ENCODE measurements at regions not wholly inside any gene's neighbourhood (a gene's known extent, or its start where the extent isn't known, plus 50 kb on each side); places are given as distances from the start of the nearest gene placed in this dataset.

DNA sequence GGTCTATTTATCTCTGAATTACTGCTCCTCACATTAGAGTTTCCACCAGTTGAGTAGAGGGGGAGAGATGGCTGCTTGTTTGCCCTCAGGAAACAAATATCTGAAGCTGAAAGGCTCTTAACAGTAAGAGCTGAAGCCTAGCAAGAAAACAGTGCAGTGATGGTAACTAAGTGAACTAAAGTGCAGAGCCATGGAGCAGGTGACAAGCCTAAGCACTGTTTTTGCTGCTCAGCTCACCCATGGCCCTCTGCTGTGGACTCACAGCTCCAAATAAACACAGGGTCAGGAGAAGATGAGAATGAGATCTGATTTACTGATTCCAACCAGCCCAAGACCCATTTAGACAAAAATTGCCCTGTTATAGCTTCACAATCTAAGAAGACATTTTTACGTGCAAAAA, 118.4 kb downstream of the ETAA1 start:
- H3K4me3 ChIP-seq (ENCODE audit: low read depth, low read length): no peak overlapping the region
- no peak for DNase-seq (ENCODE audit: low read depth)
- TF ChIP-seq, protein P1, sequence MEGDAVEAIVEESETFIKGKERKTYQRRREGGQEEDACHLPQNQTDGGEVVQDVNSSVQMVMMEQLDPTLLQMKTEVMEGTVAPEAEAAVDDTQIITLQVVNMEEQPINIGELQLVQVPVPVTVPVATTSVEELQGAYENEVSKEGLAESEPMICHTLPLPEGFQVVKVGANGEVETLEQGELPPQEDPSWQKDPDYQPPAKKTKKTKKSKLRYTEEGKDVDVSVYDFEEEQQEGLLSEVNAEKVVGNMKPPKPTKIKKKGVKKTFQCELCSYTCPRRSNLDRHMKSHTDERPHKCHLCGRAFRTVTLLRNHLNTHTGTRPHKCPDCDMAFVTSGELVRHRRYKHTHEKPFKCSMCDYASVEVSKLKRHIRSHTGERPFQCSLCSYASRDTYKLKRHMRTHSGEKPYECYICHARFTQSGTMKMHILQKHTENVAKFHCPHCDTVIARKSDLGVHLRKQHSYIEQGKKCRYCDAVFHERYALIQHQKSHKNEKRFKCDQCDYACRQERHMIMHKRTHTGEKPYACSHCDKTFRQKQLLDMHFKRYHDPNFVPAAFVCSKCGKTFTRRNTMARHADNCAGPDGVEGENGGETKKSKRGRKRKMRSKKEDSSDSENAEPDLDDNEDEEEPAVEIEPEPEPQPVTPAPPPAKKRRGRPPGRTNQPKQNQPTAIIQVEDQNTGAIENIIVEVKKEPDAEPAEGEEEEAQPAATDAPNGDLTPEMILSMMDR (conservative IDR thresholded peaks at IDR 0.05; ENCODE audit: low read depth, low read length): no peak

DNA sequence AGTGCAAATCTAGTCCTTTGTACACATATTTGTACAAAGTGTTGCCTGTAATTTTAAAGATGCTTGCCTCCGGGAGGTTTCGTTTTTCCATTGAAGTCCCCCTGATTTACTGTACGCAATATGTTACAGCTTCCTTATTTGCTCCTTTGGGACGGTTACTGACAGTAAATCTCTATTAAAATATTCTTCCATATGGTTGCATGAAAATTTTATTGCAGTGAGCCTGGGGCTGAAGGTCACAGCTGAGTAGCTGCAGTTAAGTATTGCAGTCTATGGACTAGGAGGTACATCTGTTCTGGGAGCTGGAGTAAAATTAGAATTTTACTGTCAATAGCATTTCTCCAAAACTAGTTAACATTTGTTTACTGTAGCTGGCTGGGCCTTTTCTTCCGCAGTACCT, 119.2 kb downstream of the ETAA1 start:
- no peak overlapping the region for H3K4me3 ChIP-seq (ENCODE audit: low read depth, low read length)
- TF ChIP-seq, protein P1 (conservative IDR thresholded peaks at IDR 0.05; ENCODE audit: low read depth, low read length): no peak
- no peak for DNase-seq (ENCODE audit: low read depth)

DNA sequence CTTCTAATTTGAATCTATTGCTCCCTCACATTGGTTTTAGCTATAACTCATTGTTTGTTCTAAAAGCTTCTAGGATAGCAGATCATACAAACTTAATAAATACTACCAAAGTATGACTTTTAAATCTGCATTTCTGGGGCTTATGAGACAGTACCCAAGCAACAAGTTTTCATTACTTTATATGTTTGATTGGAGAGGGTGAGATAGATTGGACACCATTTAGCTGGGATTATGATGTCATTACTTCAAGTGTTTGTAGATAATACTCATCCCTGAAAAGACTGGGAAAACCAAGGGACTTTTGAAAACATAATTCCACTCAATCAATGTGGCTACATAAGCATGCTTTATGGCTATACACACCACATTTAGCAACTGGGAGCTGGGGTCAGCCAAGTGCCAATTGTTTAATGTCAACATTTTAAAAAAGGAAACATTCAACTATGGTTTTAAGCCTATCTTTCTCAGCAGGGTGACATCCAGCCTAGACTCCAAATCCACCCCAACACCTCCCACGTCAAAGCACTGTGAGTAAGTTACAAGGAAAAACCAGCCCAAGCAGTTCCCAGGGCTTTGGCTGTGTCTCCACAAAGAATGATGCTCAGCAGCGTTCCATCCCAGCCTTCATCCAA, 119.9 kb downstream of the ETAA1 start:
- H3K4me3 ChIP-seq (ENCODE audit: low read depth, low read length): no peak overlapping the region
- no peak for DNase-seq (ENCODE audit: low read depth)
- TF ChIP-seq, protein P1 (conservative IDR thresholded peaks at IDR 0.05; ENCODE audit: low read depth, low read length): no peak

DNA sequence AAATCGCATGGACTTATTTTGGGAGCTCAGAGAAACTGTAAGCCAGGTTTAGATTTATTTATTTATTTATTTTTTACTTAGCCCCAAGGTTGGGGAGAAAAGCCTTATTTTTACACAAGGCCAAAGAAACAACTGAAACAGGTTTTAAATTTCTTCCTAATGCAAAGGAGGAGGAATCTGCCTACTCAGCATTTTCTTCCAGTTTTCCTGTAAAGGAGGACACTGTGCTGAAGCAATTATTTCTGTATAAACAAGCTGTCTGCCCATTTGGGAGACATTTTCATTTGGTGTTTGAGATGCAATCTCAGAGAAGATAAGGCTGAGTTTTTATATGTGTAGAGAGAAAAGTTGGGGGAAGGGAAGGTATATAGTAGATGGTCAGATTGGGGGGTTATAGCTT, 125.0 kb downstream of the ETAA1 start:
- no peak overlapping the region for H3K4me3 ChIP-seq (ENCODE audit: low read depth, low read length)
- TF ChIP-seq, protein P1 (conservative IDR thresholded peaks at IDR 0.05; ENCODE audit: low read depth, low read length): no peak
- no peak for DNase-seq (ENCODE audit: low read depth)

DNA sequence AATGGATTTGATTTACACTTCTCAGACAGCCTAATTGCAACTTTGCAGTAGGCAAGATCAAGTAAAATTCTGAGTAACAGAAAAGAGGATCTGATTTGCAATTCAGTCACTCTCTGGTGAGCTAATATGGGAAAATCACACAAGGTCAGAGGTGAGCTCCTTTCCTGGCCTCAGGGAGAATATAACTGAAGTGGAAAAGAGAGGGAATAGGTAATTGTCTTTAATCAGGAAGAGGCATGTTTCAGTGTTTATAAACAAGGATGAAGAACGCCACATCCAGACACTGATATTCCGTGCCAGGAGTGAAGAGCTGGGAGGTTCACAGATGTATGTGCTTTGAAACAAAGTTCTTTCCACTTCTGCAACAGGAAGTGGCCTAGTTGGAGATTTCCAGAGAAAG, 127.1 kb downstream of the ETAA1 start:
- no peak overlapping the region for H3K4me3 ChIP-seq (ENCODE audit: low read depth, low read length)
- TF ChIP-seq, protein P1 (conservative IDR thresholded peaks at IDR 0.05; ENCODE audit: low read depth, low read length): no peak
- peak; percentile 9 for DNase-seq (ENCODE audit: low read depth)

DNA sequence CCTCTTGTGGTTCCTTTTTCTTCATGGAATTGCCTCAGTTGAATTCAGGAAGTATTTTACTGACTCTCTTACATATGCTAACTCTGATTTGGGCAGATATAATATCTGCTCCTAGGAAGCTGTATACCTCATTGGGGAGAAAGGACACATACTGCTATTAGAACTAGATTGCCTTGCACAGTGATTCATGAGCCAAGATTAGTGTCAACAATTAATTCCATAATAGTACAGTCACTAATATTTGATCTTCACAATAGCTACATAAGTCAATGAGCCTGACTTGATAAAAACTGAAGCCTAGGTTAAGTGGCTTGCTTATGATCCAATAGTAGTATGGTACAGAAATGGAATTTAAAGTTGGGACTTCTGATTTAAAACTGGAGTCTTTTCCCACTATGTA, 127.6 kb downstream of the ETAA1 start:
- TF ChIP-seq, protein P1 (conservative IDR thresholded peaks at IDR 0.05; ENCODE audit: low read depth, low read length): no peak
- no peak for DNase-seq (ENCODE audit: low read depth)
- no peak overlapping the region for H3K4me3 ChIP-seq (ENCODE audit: low read depth, low read length)

DNA sequence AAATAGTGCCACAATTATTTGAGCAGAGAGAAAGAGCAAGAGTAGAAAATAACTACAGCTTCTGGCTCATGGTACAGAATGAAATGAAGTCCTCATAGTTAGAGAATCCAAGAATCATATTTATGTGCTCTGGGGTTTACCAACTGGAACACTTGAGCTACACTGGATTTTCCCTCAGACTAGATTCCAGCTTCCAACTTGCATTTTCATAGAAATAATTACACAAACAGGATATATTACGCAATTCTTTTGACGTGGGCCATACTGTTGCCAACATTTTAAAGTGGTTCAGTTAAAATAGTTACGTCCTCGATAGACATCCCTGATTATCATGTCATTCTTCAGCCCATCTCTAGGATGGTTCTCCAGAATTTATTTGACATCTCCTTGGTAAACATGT, 129.2 kb downstream of the ETAA1 start:
- DNase-seq (ENCODE audit: low read depth): peak; percentile 15
- H3K4me3 ChIP-seq (ENCODE audit: low read depth, low read length): no peak overlapping the region
- TF ChIP-seq, protein P1 (conservative IDR thresholded peaks at IDR 0.05; ENCODE audit: low read depth, low read length): no peak
